Heart left ventricle (tissue), 13 donors: ENCODE measurements at regions not wholly inside any gene's neighbourhood (a gene's known extent, or its start where the extent isn't known, plus 50 kb on each side); places are given as distances from the start of the nearest gene placed in this dataset.

Experiments used
- CTCF ChIP-seq, 12 donors: fragments of 200-600 bp; sonication (generic) in 4 of 12; IDR thresholded peaks; one replicate each; pipeline versions ENCODE4 v1.5.0 to v1.8.0; 2018 to 2022; ENCODE audit warnings: antibody characterized with exemption in 12 of 12, mild to moderate bottlenecking in 5 of 12
- POLR2A ChIP-seq, 2 donors: fragments of 450-650 bp; IDR thresholded peaks; one replicate each; pipeline ENCODE4 v1.6.1; 2017; ENCODE audit warnings: antibody characterized with exemption in 2 of 2, mild to moderate bottlenecking in 2 of 2, moderate library complexity in 2 of 2
- donor health status: ischemic (EF 13 %, LVEDD 7.1; RV severe dilation, severe dysfunction).
- donor health status: DM: no; HTN: yes; CAD: no.
- donor health status: DM: no; HTN: no; CAD: no.
- donor health status: ischemic (EF 25% LVEDD 6.9; RV normal size, moderate dysfunction).
- donor health status: ischemic (EF 25% LVEDD 5.7; RV mildly dilated, moderate dysfunction).
- donor health status: ischemic (EF 35%, LVEDD 5.7; RV mildly dilated, moderate dysfunction).
- donor health status: nonischemic (EF 11% LVEDD 7.7; RV severe dilation, severe dysfunction).
- donor health status: DM: yes; HTN: yes; CAD: no.
- donor health status: PGD.
- donor health status: ischemic (EF 29% LVEDD 5.4; RV normal size, mild dysfunction).
- donor health status: nonischemic (EF 23%, LVEDD 6.1; RV moderate dilation, normal function).

- TF ChIP-seq CTCF (IDR thresholded peaks at IDR 0.05) (no peak), POLR2A (IDR thresholded peaks at IDR 0.05) (no peak)
These were observed 670.7 kb downstream of the UTRN start for GRCh38 chr6:144955859-144956258.
